Hindlimb muscle (tissue), 1 donor: ENCODE measurements at regions not wholly inside any gene's neighbourhood (a gene's known extent, or its start where the extent isn't known, plus 50 kb on each side); places are given as distances from the start of the nearest gene placed in this dataset.

Experiments used
- DNase-seq: peaks from one replicate; pipeline ENCODE4 v3.0.0-alpha.2; 2013

- DNase-seq, result no peak
Measured at GRCh38 chr10:90484518-90484917, 373.3 kb downstream of the HTR7 start.

- DNase-seq, result no peak
Measured at GRCh38 chr10:90494183-90494582, 363.7 kb downstream of the HTR7 start.

- DNase-seq, result no peak
Measured at GRCh38 chr10:90504172-90504571, 353.7 kb downstream of the HTR7 start.

- DNase-seq, result no peak
Measured at GRCh38 chr10:90526721-90527120, 331.1 kb downstream of the HTR7 start.

- no peak for DNase-seq
Measured at GRCh38 chr10:90530521-90530920, 327.3 kb downstream of the HTR7 start.

GRCh38 chr10:90557385-90557784 lies 300.5 kb downstream of the HTR7 start:
- DNase-seq, result no peak

- no peak for DNase-seq
Measured at GRCh38 chr10:90560331-90560730, 297.5 kb downstream of the HTR7 start.

- DNase-seq, result no peak
Measured at GRCh38 chr10:90561666-90562065, 296.2 kb downstream of the HTR7 start.

- no peak for DNase-seq
Measured at GRCh38 chr10:90571481-90572258, 286.2 kb downstream of the HTR7 start.

- peak; percentile 14 for DNase-seq
Measured at GRCh38 chr10:90575125-90575524, 282.7 kb downstream of the HTR7 start.

- DNase-seq, result no peak
Measured at GRCh38 chr10:90577569-90577968, 280.3 kb downstream of the HTR7 start.

GRCh38 chr10:90579602-90580242 lies 278.1 kb downstream of the HTR7 start:
- DNase-seq, result no peak

GRCh38 chr10:90583416-90583815 lies 274.4 kb downstream of the HTR7 start:
- DNase-seq, result no peak

GRCh38 chr10:90587081-90587491 lies 270.8 kb downstream of the HTR7 start:
- no peak for DNase-seq

GRCh38 chr10:90587561-90587960 lies 270.3 kb downstream of the HTR7 start:
- DNase-seq, result no peak

GRCh38 chr10:90588222-90588621 lies 269.6 kb downstream of the HTR7 start:
- DNase-seq, result no peak

GRCh38 chr10:90589825-90590224 lies 268.0 kb downstream of the HTR7 start:
- no peak for DNase-seq

GRCh38 chr10:90591629-90592028 lies 266.2 kb downstream of the HTR7 start:
- DNase-seq, result no peak

GRCh38 chr10:90592638-90593302 lies 265.1 kb downstream of the HTR7 start:
- peak; percentile 40 for DNase-seq

GRCh38 chr10:90598513-90598912 lies 259.3 kb downstream of the HTR7 start:
- no peak for DNase-seq

GRCh38 chr10:90602862-90603610 lies 254.8 kb downstream of the HTR7 start:
- no peak for DNase-seq

- DNase-seq, result no peak
Measured at GRCh38 chr10:90604636-90605035, 253.2 kb downstream of the HTR7 start.

- no peak for DNase-seq
Measured at GRCh38 chr10:90605506-90605905, 252.3 kb downstream of the HTR7 start.
